Urinary bladder (tissue), 3 donors: ENCODE measurements at regions not wholly inside any gene's neighbourhood (a gene's known extent, or its start where the extent isn't known, plus 50 kb on each side); places are given as distances from the start of the nearest gene placed in this dataset.

ENCODE experiments used
- DNase-seq: peaks from one replicate; pipeline ENCODE4 v3.0.0-alpha.2; 2015; ENCODE audit errors: extremely low spot score
- H3K27ac ChIP-seq: one replicate; pipeline ENCODE4 v1.5.1; 2013; ENCODE audit warnings: low read depth, mild to moderate bottlenecking, moderate library complexity
- H3K36me3 ChIP-seq: one replicate; pipeline ENCODE4 v1.6.1; 2013; ENCODE audit warnings: mild to moderate bottlenecking, moderate library complexity; ENCODE audit not compliant: insufficient read depth
- H3K4me1 ChIP-seq: one replicate; pipeline ENCODE4 v1.6.1; 2013; ENCODE audit warnings: mild to moderate bottlenecking, moderate library complexity; ENCODE audit not compliant: insufficient read depth
- H3K4me3 ChIP-seq: one replicate; pipeline ENCODE4 v1.5.1; 2013; ENCODE audit warnings: low read depth, low read length
- WGBS: extraction: QIAGEN DNeasy Blood & Tissue Kit; methylation state at CpG from one replicate; pipeline ENCODE4 v1.1.7; 2013; 5-methylcytosine and 5-hydroxymethylcytosine counted together
- donor health status: healthy with polysubstance abuse.
- donor health status: healthy.

DNA sequence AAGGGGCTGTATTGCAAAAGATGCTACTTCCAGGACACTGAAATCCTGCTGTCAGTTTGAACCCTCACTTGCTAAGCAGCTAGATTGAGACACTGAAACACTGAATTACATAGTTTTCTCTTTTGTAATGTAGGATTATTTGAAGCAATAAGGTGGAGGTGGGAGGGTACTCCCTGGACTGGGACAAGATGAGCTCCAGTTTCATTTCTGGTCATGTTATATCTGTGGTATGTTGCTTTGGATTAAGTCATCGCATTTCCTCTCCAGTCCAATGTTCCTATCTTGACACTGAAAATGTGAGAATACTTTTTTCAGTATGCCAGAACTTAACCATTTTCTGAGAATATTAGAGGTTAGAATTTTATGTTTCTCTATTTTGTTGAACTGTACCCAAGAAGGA lies 426.2 kb upstream of the MEX3C start:
- 59% methylated on average over 1 of the region's 1 CpG for WGBS
- DNase-seq, result no peak
- H3K4me1 ChIP-seq, result no peaks in the 10 kb centered on the region
- H3K36me3 ChIP-seq, result no peaks in the 10 kb centered on the region
- no peak overlapping the region for H3K27ac ChIP-seq
- H3K4me3 ChIP-seq, result no peak overlapping the region

DNA sequence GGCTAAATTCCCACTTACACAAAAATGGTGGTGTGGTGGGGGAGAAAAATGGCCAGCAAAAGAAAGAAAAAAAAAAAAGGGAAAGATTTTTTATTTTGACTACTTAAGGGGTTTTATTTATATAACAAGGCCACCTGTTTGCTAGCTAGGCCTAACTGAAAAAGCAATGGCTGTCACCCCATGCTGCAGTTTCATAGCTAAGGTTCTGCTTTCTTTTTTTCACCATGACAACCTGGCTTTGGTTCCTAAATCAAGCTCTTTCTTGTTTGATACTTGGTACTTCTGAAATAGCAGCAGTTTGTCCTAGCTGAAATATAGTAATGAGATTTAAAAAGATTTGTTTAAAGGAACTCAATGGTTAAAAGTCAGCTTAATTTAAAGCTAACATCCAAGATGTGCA lies 433.2 kb upstream of the MEX3C start:
- Histone ChIP-seq H3K4me3 (no peak overlapping the region), H3K27ac (no peak overlapping the region), H3K4me1 (no peaks in the 10 kb centered on the region), H3K36me3 (no peaks in the 10 kb centered on the region)
- no peak for DNase-seq

DNA sequence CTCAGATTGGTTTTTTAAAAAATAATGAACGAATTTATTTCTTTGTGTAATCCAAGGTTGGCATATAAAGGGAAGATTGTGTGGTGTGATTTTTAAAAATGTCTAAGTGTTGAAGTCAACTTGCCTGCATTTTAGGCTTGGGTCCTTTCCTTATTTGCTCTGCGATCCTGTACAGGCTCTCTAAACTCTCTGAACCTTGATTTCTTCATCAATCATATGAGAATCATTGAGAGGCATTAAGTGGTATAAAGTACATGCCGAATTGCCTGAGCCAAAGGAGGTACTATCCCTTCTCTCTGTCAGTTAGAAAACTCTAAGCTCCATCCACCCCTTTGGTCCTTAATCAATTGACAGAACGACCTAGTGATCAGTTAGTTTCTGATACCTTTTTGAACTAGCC lies 440.4 kb upstream of the MEX3C start:
- WGBS, result 66% methylated on average over 4 of the region's 4 CpGs
- Histone ChIP-seq H3K4me1 (no peaks in the 10 kb centered on the region), H3K4me3 (no peak overlapping the region), H3K27ac (no peak overlapping the region), H3K36me3 (no peaks in the 10 kb centered on the region)
- DNase-seq, result no peak

DNA sequence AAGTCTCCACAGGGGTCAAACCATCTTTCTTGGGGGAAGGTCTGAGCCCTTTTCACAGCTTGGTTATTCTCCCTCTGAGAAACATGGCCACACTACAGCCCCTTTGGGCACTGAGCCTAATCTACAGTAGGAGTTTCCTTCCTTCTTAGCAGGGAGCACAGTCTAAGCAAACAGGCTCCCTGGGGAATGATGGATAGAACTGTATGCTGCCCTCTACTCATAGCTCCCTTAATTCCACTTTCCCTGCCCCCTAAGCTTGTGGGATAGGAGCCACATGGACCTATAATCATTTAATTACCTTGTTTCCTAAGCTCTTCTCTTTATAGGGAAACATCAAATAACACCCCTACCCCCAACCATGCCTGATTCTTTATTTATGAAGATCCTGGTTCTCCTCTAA lies 442.1 kb upstream of the MEX3C start:
- H3K4me3 ChIP-seq, result no peak overlapping the region
- H3K4me1 ChIP-seq, result no peaks in the 10 kb centered on the region
- no peak for DNase-seq
- H3K36me3 ChIP-seq, result no peaks in the 10 kb centered on the region
- H3K27ac ChIP-seq, result no peak overlapping the region

DNA sequence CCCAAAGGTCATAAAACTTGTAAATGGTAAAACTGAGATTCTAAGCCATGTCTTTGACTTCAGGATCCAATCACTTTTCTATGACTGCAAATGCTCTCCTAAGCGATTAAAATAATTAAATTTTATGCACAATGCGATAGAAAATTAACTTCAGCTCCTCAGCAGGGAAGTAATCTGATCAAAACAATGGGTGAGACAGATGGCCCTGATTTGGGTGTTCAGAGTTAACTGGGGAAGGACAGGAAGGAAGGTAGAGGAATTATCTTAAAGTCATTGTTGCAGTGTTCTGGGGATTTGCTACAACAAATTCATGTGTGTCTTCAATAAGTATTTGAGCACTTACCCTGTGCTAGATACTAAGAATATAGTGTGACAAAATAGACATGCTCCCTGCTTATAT lies 446.0 kb upstream of the MEX3C start:
- WGBS, result 78% methylated on average over 2 of the region's 2 CpGs
- no peak overlapping the region for H3K27ac ChIP-seq
- no peak for DNase-seq
- no peak overlapping the region for H3K4me3 ChIP-seq
- H3K4me1 ChIP-seq, result no peaks in the 10 kb centered on the region
- no peaks in the 10 kb centered on the region for H3K36me3 ChIP-seq

DNA sequence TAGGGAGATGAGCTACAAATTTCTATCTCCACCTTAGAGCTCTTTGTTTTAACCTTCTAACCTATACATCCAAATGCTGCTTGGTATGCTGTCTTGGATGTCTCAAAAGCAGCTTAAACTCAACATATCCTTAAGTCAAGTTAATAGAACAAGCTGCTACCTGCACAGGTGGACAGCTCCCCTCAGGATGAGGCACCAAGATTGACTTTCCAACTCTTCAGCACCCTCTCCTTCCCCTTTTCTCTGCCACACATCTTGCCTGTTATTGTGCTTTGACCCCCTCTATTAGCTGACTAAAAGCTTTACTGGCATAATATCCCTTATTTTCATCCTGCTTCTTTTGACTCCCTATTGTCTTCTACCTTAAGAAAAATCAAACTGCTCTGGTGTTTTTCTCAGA lies 448.1 kb upstream of the MEX3C start:
- Histone ChIP-seq H3K4me1 (no peaks in the 10 kb centered on the region), H3K4me3 (no peak overlapping the region), H3K36me3 (no peaks in the 10 kb centered on the region), H3K27ac (no peak overlapping the region)
- no peak for DNase-seq

DNA sequence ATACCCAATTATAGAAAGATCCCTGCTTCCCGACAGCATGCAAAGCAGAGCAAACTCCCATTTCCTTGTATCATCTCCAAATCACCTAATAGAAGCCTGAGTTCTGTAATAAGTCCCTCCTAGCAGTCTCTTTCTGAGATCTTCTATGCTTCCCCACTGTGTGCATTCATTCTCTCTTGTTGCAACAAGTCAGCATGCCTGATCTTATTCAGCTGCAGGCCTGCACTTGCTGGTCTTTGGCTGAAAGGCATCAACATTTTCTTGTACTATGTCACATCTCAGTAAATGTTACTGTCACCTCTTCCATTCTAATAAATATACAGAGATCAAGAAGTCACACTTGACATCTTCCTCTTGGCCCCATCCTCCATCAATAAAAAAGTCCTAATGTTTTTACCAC lies 449.9 kb upstream of the MEX3C start:
- Histone ChIP-seq H3K4me3 (no peak overlapping the region), H3K4me1 (no peaks in the 10 kb centered on the region), H3K27ac (no peak overlapping the region), H3K36me3 (no peaks in the 10 kb centered on the region)
- WGBS, result 87% methylated on average over 1 of the region's 1 CpG
- no peak for DNase-seq

DNA sequence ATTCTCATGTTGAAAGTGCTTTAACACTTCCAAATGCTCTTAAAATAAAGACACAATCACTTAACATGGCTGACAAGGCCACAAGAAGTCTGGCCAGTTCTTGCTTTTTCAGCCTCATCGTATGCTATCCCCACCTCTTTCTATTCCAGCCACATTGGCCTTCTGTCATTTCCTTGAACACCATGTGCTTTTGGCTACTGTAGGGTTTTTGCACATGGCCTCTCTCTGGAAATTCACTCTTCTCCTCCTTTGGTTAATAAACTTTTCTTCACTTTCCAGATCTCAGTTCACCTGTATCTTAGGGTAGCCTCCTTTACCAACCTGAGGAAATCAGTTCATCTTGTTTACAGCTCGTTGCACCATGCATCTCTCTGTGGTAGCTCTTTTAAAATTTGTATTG lies 450.5 kb upstream of the MEX3C start:
- no peak overlapping the region for H3K4me3 ChIP-seq
- WGBS, result 76% methylated on average over 2 of the region's 2 CpGs
- H3K36me3 ChIP-seq, result no peaks in the 10 kb centered on the region
- H3K27ac ChIP-seq, result no peak overlapping the region
- DNase-seq, result no peak
- H3K4me1 ChIP-seq, result no peaks in the 10 kb centered on the region

DNA sequence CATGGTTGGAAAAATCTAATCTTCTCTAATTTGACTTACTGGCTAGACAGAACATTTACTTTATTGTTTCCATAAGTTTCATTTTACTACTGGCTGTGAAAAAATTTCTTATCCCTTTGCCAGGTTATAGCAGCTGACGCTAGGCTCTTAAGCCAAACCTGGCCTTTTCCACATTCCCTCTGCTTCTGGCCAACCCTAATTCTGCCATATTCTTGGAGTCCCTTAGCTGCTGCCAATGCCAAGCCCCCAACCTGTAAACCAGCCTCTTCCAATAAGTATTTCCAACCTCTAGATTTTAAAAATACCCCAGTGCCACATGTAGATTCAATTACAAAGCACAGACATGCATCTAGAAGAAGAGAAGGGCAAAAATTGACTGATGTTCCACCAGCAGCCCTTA lies 452.3 kb upstream of the MEX3C start:
- no peak overlapping the region for H3K4me3 ChIP-seq
- no peak for DNase-seq
- H3K4me1 ChIP-seq, result no peaks in the 10 kb centered on the region
- 75% methylated on average over 1 of the region's 1 CpG for WGBS
- no peak overlapping the region for H3K27ac ChIP-seq
- H3K36me3 ChIP-seq, result no peaks in the 10 kb centered on the region

DNA sequence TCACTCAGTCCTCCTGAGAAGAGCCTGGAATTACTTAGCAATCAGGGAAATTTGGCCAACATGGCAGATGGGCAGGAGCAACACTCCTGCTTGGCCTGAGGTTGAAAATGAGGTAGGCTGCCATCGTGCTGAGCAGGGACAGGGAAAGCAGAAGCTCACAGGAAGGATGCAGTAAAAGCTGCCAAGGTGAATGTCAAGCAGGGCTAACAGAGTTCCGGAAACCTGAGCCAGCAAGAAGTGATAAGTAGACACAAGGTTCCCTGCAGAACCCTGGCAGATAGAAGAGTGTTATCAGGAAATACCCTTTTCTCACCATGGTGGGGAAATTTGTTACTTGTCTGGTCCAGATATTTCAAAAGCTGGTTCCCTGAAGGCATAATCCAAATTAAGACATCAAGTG lies 454.3 kb upstream of the MEX3C start:
- DNase-seq, result no peak
- H3K4me1 ChIP-seq, result no peaks in the 10 kb centered on the region
- WGBS, result 48% methylated on average over 2 of the region's 2 CpGs
- no peak overlapping the region for H3K27ac ChIP-seq
- H3K36me3 ChIP-seq, result no peaks in the 10 kb centered on the region
- no peak overlapping the region for H3K4me3 ChIP-seq

DNA sequence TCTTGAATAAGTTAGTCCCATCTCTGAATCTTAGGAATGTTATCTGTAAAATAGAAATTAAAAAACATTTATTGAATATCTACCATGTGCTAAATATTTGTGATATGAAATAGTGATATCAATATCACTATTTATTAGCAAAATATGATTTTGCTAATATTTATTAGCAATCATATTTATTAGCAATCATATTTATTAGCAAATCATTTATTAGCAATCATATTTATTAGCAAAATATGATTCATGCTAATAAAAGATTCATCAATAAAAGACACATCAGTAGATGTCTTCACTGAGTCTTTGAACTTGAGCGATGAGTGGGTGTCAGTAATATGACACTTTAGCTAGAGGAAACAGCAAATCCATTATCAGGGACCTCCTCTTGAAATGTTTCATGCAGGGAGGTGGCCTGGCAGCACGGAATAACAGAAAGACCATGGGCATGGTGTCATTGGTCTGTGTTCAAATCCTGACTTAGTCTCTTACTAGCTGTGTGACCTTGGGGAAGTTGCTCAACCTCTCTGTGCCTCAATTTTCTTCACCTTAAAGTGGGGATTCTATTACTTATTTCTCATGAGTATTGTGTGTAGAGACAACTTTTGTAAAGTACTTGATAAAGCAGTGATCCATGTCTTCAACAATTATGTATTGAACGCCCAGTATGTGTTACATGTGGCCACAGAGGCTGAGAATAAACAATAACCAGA lies 456.2 kb upstream of the MEX3C start:
- no peaks in the 10 kb centered on the region for H3K4me1 ChIP-seq
- no peak overlapping the region for H3K27ac ChIP-seq
- WGBS, result 78% methylated on average over 3 of the region's 3 CpGs
- no peaks in the 10 kb centered on the region for H3K36me3 ChIP-seq
- no peak overlapping the region for H3K4me3 ChIP-seq
- no peak for DNase-seq

DNA sequence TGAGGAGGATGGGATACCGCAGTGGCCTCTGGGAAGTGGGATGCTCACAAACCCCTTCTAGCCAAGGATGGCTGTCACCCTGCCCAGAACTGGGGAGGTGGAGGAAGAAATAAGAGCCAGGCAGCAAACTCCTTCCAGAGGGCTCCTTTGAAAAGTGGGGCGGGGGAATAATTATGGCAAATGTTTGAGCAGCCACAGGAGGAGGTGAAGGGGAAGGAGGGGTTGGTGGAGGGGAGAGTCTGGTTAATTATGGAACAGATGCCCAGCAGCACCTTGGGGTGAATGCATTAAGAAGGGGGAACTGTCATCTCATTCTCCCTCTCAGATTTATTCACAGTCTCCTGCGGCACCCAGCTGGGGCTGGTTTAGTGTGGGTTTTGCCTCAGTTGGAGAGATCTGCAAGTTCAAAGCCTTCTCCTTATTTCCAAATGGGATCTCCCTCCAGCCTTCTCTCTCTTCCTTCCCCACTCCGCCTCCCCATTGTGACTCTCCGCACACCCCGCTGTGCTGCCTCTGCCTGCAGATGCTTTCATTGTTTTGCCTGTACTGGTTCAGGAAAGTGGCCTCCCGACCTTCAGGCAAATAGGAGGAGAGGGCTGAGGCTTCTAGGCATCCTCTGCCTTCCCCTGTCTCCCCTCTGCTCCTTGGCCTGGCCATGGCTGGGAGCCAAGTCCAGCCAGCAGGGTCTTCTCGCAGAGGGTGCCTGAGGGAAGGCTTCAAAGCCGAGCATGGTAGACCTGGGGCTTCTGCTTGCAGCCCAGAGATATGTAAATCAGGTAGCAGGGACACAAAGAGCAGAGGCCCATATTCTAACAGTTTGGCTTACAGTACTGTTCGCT lies 457.2 kb upstream of the MEX3C start:
- H3K4me1 ChIP-seq, result no peaks in the 10 kb centered on the region
- no peaks in the 10 kb centered on the region for H3K36me3 ChIP-seq
- no peak overlapping the region for H3K4me3 ChIP-seq
- WGBS, result 48% methylated on average over 10 of the region's 10 CpGs
- no peak overlapping the region for H3K27ac ChIP-seq
- no peak for DNase-seq

DNA sequence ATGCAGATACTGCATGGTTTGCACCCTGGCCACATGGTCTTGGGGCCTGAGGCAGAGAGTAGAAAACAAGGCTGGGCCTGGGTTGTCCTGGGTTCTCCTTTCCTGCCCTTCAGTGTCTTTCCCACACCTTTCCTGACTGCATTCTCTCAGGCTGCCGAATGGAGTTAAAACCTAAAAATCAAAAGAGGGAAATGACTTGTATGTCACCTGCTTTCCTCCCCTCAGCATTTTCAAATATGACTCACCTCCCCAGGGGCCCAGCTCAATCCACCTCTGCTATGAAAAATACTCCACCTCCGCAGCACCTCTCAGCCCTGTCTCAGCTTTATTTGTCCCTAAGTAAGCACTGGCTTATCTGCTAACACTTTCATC lies 457.8 kb upstream of the MEX3C start:
- Histone ChIP-seq H3K4me1 (no peaks in the 10 kb centered on the region), H3K4me3 (no peak overlapping the region), H3K36me3 (no peaks in the 10 kb centered on the region), H3K27ac (no peak overlapping the region)
- DNase-seq, result no peak
- WGBS, result 59% methylated on average over 2 of the region's 2 CpGs

DNA sequence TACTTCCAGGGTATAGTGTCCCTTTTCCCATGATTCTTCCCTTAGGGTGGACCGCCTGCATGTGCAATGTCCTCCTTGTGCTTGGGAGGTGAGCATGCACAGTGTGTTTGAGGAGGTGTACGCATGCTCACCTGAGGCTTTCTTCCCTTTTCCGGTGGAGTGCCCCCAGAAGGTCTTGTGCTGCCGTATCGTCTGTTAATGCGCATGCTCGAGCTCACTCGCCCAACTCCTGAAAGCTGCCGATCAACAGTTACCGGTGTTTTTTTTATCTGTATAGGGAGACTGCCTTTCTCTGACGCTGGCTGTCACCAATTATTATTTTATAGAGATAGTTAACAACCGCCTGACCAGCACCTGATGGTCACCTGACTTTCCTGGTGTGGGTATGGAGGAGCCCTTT lies 458.8 kb upstream of the MEX3C start:
- Histone ChIP-seq H3K4me3 (no peak overlapping the region), H3K36me3 (no peaks in the 10 kb centered on the region), H3K4me1 (no peaks in the 10 kb centered on the region), H3K27ac (no peak overlapping the region)
- WGBS, result 79% methylated on average over 12 of the region's 12 CpGs
- no peak for DNase-seq
